ENCODE measurements at regions not wholly inside any gene's neighbourhood (a gene's known extent, or its start where the extent isn't known, plus 50 kb on each side); places are given as distances from the start of the nearest gene placed in this dataset.

- TF ChIP-seq MAX (IDR thresholded peaks at IDR 0.05) (no peak), REST (IDR thresholded peaks at IDR 0.05; ENCODE audit: low read depth) (no peak), EP300 (IDR thresholded peaks at IDR 0.05; ENCODE audit: borderline replicate concordance) (no peak), TCF12 (IDR thresholded peaks at IDR 0.05; ENCODE audit: low read depth) (no peak), CREB1 (IDR thresholded peaks at IDR 0.05; ENCODE audit: low read depth) (no peak)
Measured at GRCh38 chr3:110165753-110166152, 828.4 kb upstream of the DPPA4 start.

All from Ishikawa (cell line).